ENCODE measurements at regions not wholly inside any gene's neighbourhood (a gene's known extent, or its start where the extent isn't known, plus 50 kb on each side); places are given as distances from the start of the nearest gene placed in this dataset.
A peak's percentile ranks its signal among the peaks of the same experiment; 100 is the strongest.
"Not testable (repeated sequence)": the region's sequence is repeated elsewhere in the genome, so short reads cannot be mapped to it uniquely, and the experiment has no call there.

GRCh38 chr9:108783326-108783725 lies 72.5 kb downstream of the ACTL7B start:
- Histone ChIP-seq H3K27ac (no peak overlapping the region), H3K9me3 (no peaks in the 10 kb centered on the region), H3K36me3 (no peaks in the 10 kb centered on the region), H3K27me3 (no peaks in the 10 kb centered on the region), H3K4me1 (peaks cover 0 to 13% (median 0%) of the 10 kb centered on the region in 4 donors), H3K4me3 (no peak overlapping the region)
- no peak for DNase-seq
- TF ChIP-seq CTCF (IDR thresholded peaks at IDR 0.05) (no peak), POLR2A (IDR thresholded peaks at IDR 0.05) (no peak)

GRCh38 chr9:108780942-108781734 lies 74.6 kb downstream of the ACTL7B start:
- H3K9me3 ChIP-seq = no peaks in the 10 kb centered on the region
- H3K27ac ChIP-seq = no peak overlapping the region
- DNase-seq = peak in 1 of 3 donors; percentile 45
- peak overlapping the region in 1 of 4 donors; percentile 11 for H3K4me3 ChIP-seq
- H3K36me3 ChIP-seq = no peaks in the 10 kb centered on the region
- TF ChIP-seq POLR2A (IDR thresholded peaks at IDR 0.05) = no peak
- TF ChIP-seq CTCF (IDR thresholded peaks at IDR 0.05) = no peak
- H3K4me1 ChIP-seq = peaks cover 0 to 13% (median 0%) of the 10 kb centered on the region in 4 donors
- H3K27me3 ChIP-seq = no peaks in the 10 kb centered on the region

- Histone ChIP-seq H3K27ac (no peak overlapping the region), H3K36me3 (no peaks in the 10 kb centered on the region), H3K27me3 (no peaks in the 10 kb centered on the region)
Measured at GRCh38 chr9:108779551-108780325, 76.0 kb downstream of the ACTL7B start.

GRCh38 chr9:108776920-108777639 lies 78.7 kb downstream of the ACTL7B start:
- H3K4me3 ChIP-seq = no peak overlapping the region
- H3K36me3 ChIP-seq = no peaks in the 10 kb centered on the region
- TF ChIP-seq POLR2A (IDR thresholded peaks at IDR 0.05) = no peak
- peak in 1 of 6 experiments; percentile 30 for TF ChIP-seq CTCF (IDR thresholded peaks at IDR 0.05)
- peaks cover 0 to 13% (median 0%) of the 10 kb centered on the region in 4 donors for H3K4me1 ChIP-seq
- no peak overlapping the region for H3K27ac ChIP-seq
- H3K27me3 ChIP-seq = no peaks in the 10 kb centered on the region
- no peaks in the 10 kb centered on the region for H3K9me3 ChIP-seq
- DNase-seq = no peak

More at GRCh38 chr9:108779551-108780325, 76.0 kb downstream of the ACTL7B start:
- TF ChIP-seq POLR2A (IDR thresholded peaks at IDR 0.05) (no peak), CTCF (IDR thresholded peaks at IDR 0.05) (no peak)
- Histone ChIP-seq H3K4me3 (no peak overlapping the region), H3K4me1 (peaks cover 0 to 13% (median 0%) of the 10 kb centered on the region in 4 donors), H3K9me3 (no peaks in the 10 kb centered on the region)
- no peak for DNase-seq

- DNase-seq = no peak
- Histone ChIP-seq H3K4me1 (peaks cover 0 to 2% (median 0%) of the 10 kb centered on the region in 4 donors), H3K36me3 (no peaks in the 10 kb centered on the region), H3K9me3 (no peaks in the 10 kb centered on the region), H3K27me3 (no peaks in the 10 kb centered on the region), H3K4me3 (no peak overlapping the region), H3K27ac (no peak overlapping the region)
- TF ChIP-seq CTCF (IDR thresholded peaks at IDR 0.05) = no peak
- TF ChIP-seq POLR2A (IDR thresholded peaks at IDR 0.05) = no peak
Measured at GRCh38 chr9:108775901-108776306, 79.9 kb downstream of the ACTL7B start.

- DNase-seq, H3K9me3 ChIP-seq, H3K36me3 ChIP-seq, H3K4me1 ChIP-seq, H3K4me3 ChIP-seq, H3K27me3 ChIP-seq, H3K27ac ChIP-seq: not testable (repeated sequence)
Measured at GRCh38 chr9:108774088-108774487, 81.7 kb downstream of the ACTL7B start.
